Breast epithelium (tissue), 4 donors: ENCODE measurements at regions not wholly inside any gene's neighbourhood (a gene's known extent, or its start where the extent isn't known, plus 50 kb on each side); places are given as distances from the start of the nearest gene placed in this dataset.

Experiments
- DNase-seq, 2 donors: peaks; one replicate each; pipeline ENCODE4 v3.0.0-alpha.2; 2019; ENCODE audit warnings: low spot score in 2 of 2
- H3K27ac ChIP-seq, 2 donors: fragments of 200-600 bp; sonication (generic) in 1 of 2; one replicate each; pipeline ENCODE4 v1.5.1; 2016 to 2019; ENCODE audit warnings: mild to moderate bottlenecking in 1 of 2
- H3K27me3 ChIP-seq, 2 donors: fragments of 200-600 bp; sonication (generic) in 1 of 2; one replicate each; pipeline versions ENCODE4 v1.5.1 to v1.6.0; 2017 to 2019; ENCODE audit warnings: control low read depth in 1 of 2, mild to moderate bottlenecking in 1 of 2
- H3K36me3 ChIP-seq: fragments of 200-600 bp; one replicate; pipeline ENCODE4 v1.5.1; 2019
- H3K4me1 ChIP-seq, 2 donors: fragments of 200-600 bp; sonication (generic); one replicate each; pipeline ENCODE4 v1.5.1; 2016 to 2019; ENCODE audit warnings: control low read depth in 1 of 2
- H3K4me3 ChIP-seq, 3 donors: fragments of 200-600 bp; sonication (generic); 1 replicate in 2 of 3; 2 replicates in 1 of 3; pipeline ENCODE4 v1.5.1; 2016 to 2019; ENCODE audit warnings: mild to moderate bottlenecking in 3 of 3, moderate library complexity in 2 of 3
- H3K9me3 ChIP-seq, 2 donors: fragments of 200-600 bp; sonication (generic) in 1 of 2; one replicate each; pipeline ENCODE4 v1.5.1; 2016 to 2019; ENCODE audit warnings: control low read depth in 1 of 2
- CTCF ChIP-seq, 3 donors: fragments of 450-650 bp; IDR thresholded peaks; one replicate each; pipeline ENCODE4 v1.5.1; 2016 to 2017; ENCODE audit warnings: antibody characterized with exemption in 3 of 3, mild to moderate bottlenecking in 3 of 3, moderate library complexity in 3 of 3
- POLR2A ChIP-seq: fragments of 450-650 bp; IDR thresholded peaks from one replicate; pipeline ENCODE4 v1.6.1; 2016; ENCODE audit warnings: antibody characterized with exemption, mild to moderate bottlenecking, moderate library complexity
- POLR2AphosphoS5 ChIP-seq, 3 donors: sonication (generic); formaldehyde crosslinking; IDR thresholded peaks; one replicate each; pipeline ENCODE4 v1.6.1; 2017; ENCODE audit warnings: antibody characterized with exemption in 3 of 3
- intact Hi-C: fragments of 100-400 bp; cut with DNase I; formaldehyde crosslinking; loops from one replicate; pipeline ENCODE4 v1.15.1; 2023; ENCODE audit warnings: low total_unique reads

- no peaks in the 10 kb centered on the region for H3K9me3 ChIP-seq
- no peaks in the 10 kb centered on the region for H3K4me1 ChIP-seq
- no peak for TF ChIP-seq POLR2AphosphoS5 (IDR thresholded peaks at IDR 0.05)
- no peak for TF ChIP-seq POLR2A
- intact Hi-C loops: no loop called here
- DNase-seq: no peak
- no peak overlapping the region for H3K27ac ChIP-seq
- no peaks in the 10 kb centered on the region for H3K36me3 ChIP-seq
- H3K4me3 ChIP-seq: no peak overlapping the region
- no peaks in the 10 kb centered on the region for H3K27me3 ChIP-seq
Measured at GRCh38 chr14:65945327-65945726, 532.8 kb downstream of the FUT8 start.

- Histone ChIP-seq H3K4me1 (no peaks in the 10 kb centered on the region), H3K27ac (no peak overlapping the region), H3K4me3 (no peak overlapping the region), H3K36me3 (no peaks in the 10 kb centered on the region), H3K9me3 (no peaks in the 10 kb centered on the region), H3K27me3 (no peaks in the 10 kb centered on the region)
- TF ChIP-seq CTCF (IDR thresholded peaks at IDR 0.05): no peak
- TF ChIP-seq POLR2A: no peak
- no peak for TF ChIP-seq POLR2AphosphoS5 (IDR thresholded peaks at IDR 0.05)
- intact Hi-C loops: no loop called here
- DNase-seq: no peak
Measured at GRCh38 chr14:65946494-65946893, 534.0 kb downstream of the FUT8 start.

GRCh38 chr14:65948302-65948701 is 535.8 kb downstream of the FUT8 start:
- no peak overlapping the region for H3K27ac ChIP-seq
- H3K36me3 ChIP-seq: no peaks in the 10 kb centered on the region
- H3K4me1 ChIP-seq: no peaks in the 10 kb centered on the region
- no peak for TF ChIP-seq POLR2AphosphoS5 (IDR thresholded peaks at IDR 0.05)
- TF ChIP-seq CTCF (IDR thresholded peaks at IDR 0.05): no peak
- no peak for TF ChIP-seq POLR2A
- H3K27me3 ChIP-seq: no peaks in the 10 kb centered on the region
- intact Hi-C loops: no loop called here
- no peak for DNase-seq
- H3K9me3 ChIP-seq: no peaks in the 10 kb centered on the region
- H3K4me3 ChIP-seq: no peak overlapping the region

GRCh38 chr14:65949711-65950516 is 536.3 kb upstream of the CCDC196 start:
- H3K27me3 ChIP-seq: no peaks in the 10 kb centered on the region
- H3K36me3 ChIP-seq: no peaks in the 10 kb centered on the region
- no peak overlapping the region for H3K4me3 ChIP-seq
- TF ChIP-seq POLR2A (no peak), POLR2AphosphoS5 (IDR thresholded peaks at IDR 0.05) (no peak), CTCF (IDR thresholded peaks at IDR 0.05) (no peak)
- no peaks in the 10 kb centered on the region for H3K9me3 ChIP-seq
- peak in 1 of 2 donors; percentile 69 for DNase-seq
- H3K4me1 ChIP-seq: no peaks in the 10 kb centered on the region
- intact Hi-C loops: no loop called here
- no peak overlapping the region for H3K27ac ChIP-seq

- intact Hi-C loops: no loop called here
- no peaks in the 10 kb centered on the region for H3K9me3 ChIP-seq
- TF ChIP-seq POLR2A: no peak
- TF ChIP-seq POLR2AphosphoS5 (IDR thresholded peaks at IDR 0.05): no peak
- TF ChIP-seq CTCF (IDR thresholded peaks at IDR 0.05): no peak
- H3K36me3 ChIP-seq: no peaks in the 10 kb centered on the region
- no peaks in the 10 kb centered on the region for H3K27me3 ChIP-seq
- H3K4me1 ChIP-seq: no peaks in the 10 kb centered on the region
- no peak for DNase-seq
- H3K27ac ChIP-seq: no peak overlapping the region
- no peak overlapping the region for H3K4me3 ChIP-seq
Measured at GRCh38 chr14:65954942-65955341, 531.2 kb upstream of the CCDC196 start.
